A673 (cell line): ENCODE measurements at regions not wholly inside any gene's neighbourhood (a gene's known extent, or its start where the extent isn't known, plus 50 kb on each side); places are given as distances from the start of the nearest gene placed in this dataset.

ENCODE experiments used
- BruUV-seq: library from RNA; stranded (reverse); fragments of 400-500 nt; replicated peaks from 2 replicates; lab custom pipeline; 2021; lab: Mats Ljungman, UMichigan
- CTCF ChIA-PET: fragments of 300-600 bp; sonication (Branson Sonifier 250); formaldehyde crosslinking; loops from one replicate; lab custom pipeline; 2022; ENCODE audit warnings: antibody characterized with exemption; lab: Charles Lee
- POLR2A ChIA-PET: fragments of 300-600 bp; sonication (Branson Sonifier 250); formaldehyde crosslinking; loops from one replicate; lab custom pipeline; 2022; ENCODE audit warnings: antibody characterized with exemption; ENCODE audit not compliant: low non-redundant PET; lab: Charles Lee
- DNase-seq: peaks from one replicate; pipeline ENCODE4 v3.0.0-alpha.2; 2015; ENCODE audit warnings: low spot score
- H3K27ac ChIP-seq: fragments of 200-600 bp; sonication (generic); 2 replicates; pipeline ENCODE4 v1.5.1; 2016; ENCODE audit warnings: mixed run types, low read depth, mild to moderate bottlenecking, mixed read lengths, antibody characterized with exemption, low read length; ENCODE audit not compliant: poor library complexity, severe bottlenecking
- H3K27me3 ChIP-seq: fragments of 200-600 bp; sonication (generic); replicated peaks from 2 replicates; pipeline ENCODE4 v1.6.1; 2017; ENCODE audit warnings: mixed run types, low read depth, mild to moderate bottlenecking, mixed read lengths, antibody characterized with exemption, low read length; ENCODE audit not compliant: insufficient read depth, poor library complexity
- H3K36me3 ChIP-seq: fragments of 200-600 bp; sonication (generic); 2 replicates; pipeline ENCODE4 v1.6.1; 2016; ENCODE audit warnings: mixed run types, mild to moderate bottlenecking, mixed read lengths, antibody characterized with exemption, low read length; ENCODE audit not compliant: insufficient read depth, poor library complexity, severe bottlenecking
- H3K4me1 ChIP-seq: fragments of 200-600 bp; sonication (generic); 2 replicates; pipeline ENCODE4 v1.6.1; 2017; ENCODE audit warnings: mixed run types, mild to moderate bottlenecking, mixed read lengths, antibody characterized with exemption, low read length; ENCODE audit not compliant: insufficient read depth, poor library complexity, severe bottlenecking
- H3K4me3 ChIP-seq: fragments of 200-600 bp; sonication (generic); 2 replicates; pipeline ENCODE4 v1.5.1; 2016; ENCODE audit warnings: low read depth, mixed run types, mild to moderate bottlenecking, mixed read lengths, low read length; ENCODE audit not compliant: poor library complexity, severe bottlenecking
- H3K9me3 ChIP-seq: fragments of 200-600 bp; sonication (generic); 2 replicates; pipeline ENCODE4 v1.6.1; 2016; ENCODE audit warnings: mixed run types, low read depth, mild to moderate bottlenecking, mixed read lengths, antibody characterized with exemption, low read length; ENCODE audit not compliant: poor library complexity, severe bottlenecking
- EZH2 ChIP-seq: fragments of 200-600 bp; sonication (generic); IDR thresholded peaks from 2 replicates; pipeline ENCODE4 v1.6.1; 2017; ENCODE audit warnings: borderline replicate concordance, low read depth, mild to moderate bottlenecking, mixed read lengths, antibody characterized with exemption, low read length; ENCODE audit not compliant: poor library complexity, severe bottlenecking
- intact Hi-C: fragments of 100-400 bp; cut with micrococcal nuclease; formaldehyde crosslinking; loops from one replicate; pipeline ENCODE4 v1.10.0; 2022; ENCODE audit not compliant: unreplicated experiment
- TF ChIP-seq, protein P1 (sequence below): fragments of 300-800, 200-600 bp; sonication (generic); conservative IDR thresholded peaks from 2 replicates; pipeline ENCODE4 v1.5.1; 2017; ENCODE audit warnings: low read depth, mild to moderate bottlenecking, antibody characterized with exemption, low read length, moderate library complexity, mixed read lengths

GRCh38 chr4:30380404-30380998 is 339.7 kb upstream of the PCDH7 start:
- no peak for TF ChIP-seq EZH2
- TF ChIP-seq, protein P1, sequence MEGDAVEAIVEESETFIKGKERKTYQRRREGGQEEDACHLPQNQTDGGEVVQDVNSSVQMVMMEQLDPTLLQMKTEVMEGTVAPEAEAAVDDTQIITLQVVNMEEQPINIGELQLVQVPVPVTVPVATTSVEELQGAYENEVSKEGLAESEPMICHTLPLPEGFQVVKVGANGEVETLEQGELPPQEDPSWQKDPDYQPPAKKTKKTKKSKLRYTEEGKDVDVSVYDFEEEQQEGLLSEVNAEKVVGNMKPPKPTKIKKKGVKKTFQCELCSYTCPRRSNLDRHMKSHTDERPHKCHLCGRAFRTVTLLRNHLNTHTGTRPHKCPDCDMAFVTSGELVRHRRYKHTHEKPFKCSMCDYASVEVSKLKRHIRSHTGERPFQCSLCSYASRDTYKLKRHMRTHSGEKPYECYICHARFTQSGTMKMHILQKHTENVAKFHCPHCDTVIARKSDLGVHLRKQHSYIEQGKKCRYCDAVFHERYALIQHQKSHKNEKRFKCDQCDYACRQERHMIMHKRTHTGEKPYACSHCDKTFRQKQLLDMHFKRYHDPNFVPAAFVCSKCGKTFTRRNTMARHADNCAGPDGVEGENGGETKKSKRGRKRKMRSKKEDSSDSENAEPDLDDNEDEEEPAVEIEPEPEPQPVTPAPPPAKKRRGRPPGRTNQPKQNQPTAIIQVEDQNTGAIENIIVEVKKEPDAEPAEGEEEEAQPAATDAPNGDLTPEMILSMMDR: peak; percentile 71
- peak; percentile 77 for DNase-seq
- intact Hi-C loops: loop anchor here (5.0 kb wide), 1 partner anchor 222 kb away; no protein-coding TSS in a partner anchor

DNA sequence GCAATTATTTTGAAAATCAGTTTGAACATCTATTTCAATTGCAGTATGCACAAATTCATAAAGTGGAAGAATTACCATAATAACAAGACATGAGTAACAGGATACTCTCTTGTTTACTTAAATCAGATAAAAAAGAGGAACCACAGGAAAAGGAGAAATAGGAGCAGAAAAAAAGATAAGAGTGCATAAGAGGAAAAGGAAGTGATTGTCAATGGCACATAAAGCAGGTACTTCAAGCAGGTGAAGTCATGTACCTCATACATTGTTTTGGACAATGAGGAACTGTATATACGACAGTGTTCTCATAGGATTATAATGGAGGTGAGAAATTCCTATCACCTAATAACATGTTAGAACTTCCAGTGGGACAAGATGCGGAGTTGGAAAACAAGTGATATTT is 334.5 kb upstream of the PCDH7 start:
- H3K27me3 ChIP-seq: no peaks in the 10 kb centered on the region
- DNase-seq: no peak
- intact Hi-C loops: no loop called here
- H3K9me3 ChIP-seq: no peaks in the 10 kb centered on the region
- H3K36me3 ChIP-seq: no peaks in the 10 kb centered on the region
- BruUV-seq: no TSS peak
- TF ChIP-seq, protein P1: no peak
- TF ChIP-seq EZH2: no peak
- CTCF ChIA-PET: no interaction called here
- H3K4me3 ChIP-seq: no peak overlapping the region
- POLR2A ChIA-PET: interaction anchor here (0.6 kb wide), 1 partner anchor 29 kb away, joined by 4 read pairs; no protein-coding TSS in a partner anchor
- no peak overlapping the region for H3K27ac ChIP-seq
- no peaks in the 10 kb centered on the region for H3K4me1 ChIP-seq

More at GRCh38 chr4:30380404-30380998, 339.7 kb upstream of the PCDH7 start:
- no TSS peak for BruUV-seq
- Histone ChIP-seq H3K27me3 (no peaks in the 10 kb centered on the region), H3K27ac (no peak overlapping the region), H3K36me3 (no peaks in the 10 kb centered on the region), H3K4me3 (no peak overlapping the region), H3K4me1 (no peaks in the 10 kb centered on the region), H3K9me3 (no peaks in the 10 kb centered on the region)
- POLR2A ChIA-PET: no interaction called here
- CTCF ChIA-PET: interaction anchor here (0.7 kb wide), 1 partner anchor 335 kb away, joined by 3 read pairs; no protein-coding TSS in a partner anchor

DNA sequence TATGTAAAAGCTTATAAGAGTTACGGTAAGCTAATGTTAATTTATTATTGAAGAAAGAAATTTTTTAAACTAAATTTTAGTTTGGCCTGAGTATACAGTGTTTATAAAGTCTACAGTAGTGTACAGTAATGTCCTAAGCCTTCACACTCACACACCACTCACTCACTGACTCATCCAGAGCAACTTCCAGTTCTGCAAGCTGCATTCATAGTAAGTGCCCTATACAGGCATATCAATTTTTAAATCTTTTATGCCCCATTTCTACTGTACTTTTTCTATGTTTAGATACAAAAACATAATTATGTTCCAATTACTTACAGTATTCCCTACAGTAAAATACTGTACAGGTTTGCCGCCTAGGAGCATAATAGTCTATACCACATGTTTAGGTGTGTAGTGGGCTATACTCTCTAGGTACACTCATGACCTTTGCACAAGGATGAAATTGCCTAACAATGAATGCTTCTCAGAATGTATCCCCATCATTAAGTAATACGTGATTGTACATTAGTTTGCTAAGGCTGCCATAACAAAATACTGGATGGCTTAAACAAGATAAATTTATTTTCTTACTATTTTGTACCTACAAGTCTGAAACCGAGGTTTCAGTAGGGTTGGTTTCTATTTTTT is 333.8 kb upstream of the PCDH7 start:
- H3K4me3 ChIP-seq: no peak overlapping the region
- no peaks in the 10 kb centered on the region for H3K27me3 ChIP-seq
- no peaks in the 10 kb centered on the region for H3K4me1 ChIP-seq
- ChIA-PET POLR2A (no interaction called here), CTCF (no interaction called here)
- H3K36me3 ChIP-seq: no peaks in the 10 kb centered on the region
- H3K9me3 ChIP-seq: no peaks in the 10 kb centered on the region
- DNase-seq: no peak
- no peak overlapping the region for H3K27ac ChIP-seq
- no peak for TF ChIP-seq EZH2
- TF ChIP-seq, protein P1: no peak
- no TSS peak for BruUV-seq
- intact Hi-C loops: no loop called here
